ENCODE measurements at regions not wholly inside any gene's neighbourhood (a gene's known extent, or its start where the extent isn't known, plus 50 kb on each side); places are given as distances from the start of the nearest gene placed in this dataset.

DNA sequence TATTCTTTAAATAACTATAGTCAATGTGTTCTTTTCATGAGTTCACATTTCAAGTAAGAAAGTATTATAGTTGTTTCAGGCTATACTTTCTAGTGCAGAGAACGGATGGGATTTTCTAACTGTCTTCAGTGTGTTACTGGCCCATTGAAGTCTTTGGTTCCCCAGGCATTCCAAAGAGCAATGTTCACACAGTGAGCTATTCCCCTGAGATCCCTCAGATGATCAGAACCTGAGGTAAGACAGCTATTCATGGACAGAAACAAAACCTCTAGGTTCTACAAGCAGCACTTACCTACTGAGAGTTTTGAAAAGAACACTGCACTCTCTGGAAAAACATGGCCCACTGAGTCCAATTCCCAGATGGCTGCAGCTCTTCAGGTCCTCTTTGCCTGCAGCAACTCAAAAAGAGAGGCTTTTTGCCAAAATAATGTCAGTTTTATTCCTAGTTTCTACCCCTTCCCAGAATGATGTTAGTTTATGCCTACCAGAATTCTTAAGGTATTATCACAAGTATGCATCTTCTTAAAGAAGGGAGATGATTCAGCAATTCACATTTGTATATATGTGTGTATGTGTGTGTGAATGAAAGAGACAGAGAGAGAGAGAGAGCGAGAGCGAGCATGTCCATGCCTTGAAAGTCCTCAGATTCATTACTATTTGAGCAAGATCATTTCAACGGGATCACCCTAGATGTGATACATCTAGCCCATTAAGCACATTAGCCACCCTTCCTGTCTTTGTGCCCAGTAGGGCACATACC is 146.1 kb downstream of the PDHA2 start:
- Histone ChIP-seq H3K36me3 (no peaks in the 10 kb centered on the region), H3K9me3 (peaks cover 6% of the 10 kb centered on the region), H3K27me3 (no peaks in the 10 kb centered on the region), H3K4me3 (no peak overlapping the region), H3K4me1 (no peaks in the 10 kb centered on the region), H3K27ac (no peak overlapping the region)
- DNase-seq (ENCODE audit: low spot score in 2 of 2) = no peak
- 79% methylated on average over 4 of the region's 4 CpGs for WGBS
- TF ChIP-seq POLR2A (IDR thresholded peaks at IDR 0.05) (no peak), POLR2AphosphoS5 (IDR thresholded peaks at IDR 0.05) (no peak), EP300 (IDR thresholded peaks at IDR 0.05) (no peak)
- TF ChIP-seq, protein P1, sequence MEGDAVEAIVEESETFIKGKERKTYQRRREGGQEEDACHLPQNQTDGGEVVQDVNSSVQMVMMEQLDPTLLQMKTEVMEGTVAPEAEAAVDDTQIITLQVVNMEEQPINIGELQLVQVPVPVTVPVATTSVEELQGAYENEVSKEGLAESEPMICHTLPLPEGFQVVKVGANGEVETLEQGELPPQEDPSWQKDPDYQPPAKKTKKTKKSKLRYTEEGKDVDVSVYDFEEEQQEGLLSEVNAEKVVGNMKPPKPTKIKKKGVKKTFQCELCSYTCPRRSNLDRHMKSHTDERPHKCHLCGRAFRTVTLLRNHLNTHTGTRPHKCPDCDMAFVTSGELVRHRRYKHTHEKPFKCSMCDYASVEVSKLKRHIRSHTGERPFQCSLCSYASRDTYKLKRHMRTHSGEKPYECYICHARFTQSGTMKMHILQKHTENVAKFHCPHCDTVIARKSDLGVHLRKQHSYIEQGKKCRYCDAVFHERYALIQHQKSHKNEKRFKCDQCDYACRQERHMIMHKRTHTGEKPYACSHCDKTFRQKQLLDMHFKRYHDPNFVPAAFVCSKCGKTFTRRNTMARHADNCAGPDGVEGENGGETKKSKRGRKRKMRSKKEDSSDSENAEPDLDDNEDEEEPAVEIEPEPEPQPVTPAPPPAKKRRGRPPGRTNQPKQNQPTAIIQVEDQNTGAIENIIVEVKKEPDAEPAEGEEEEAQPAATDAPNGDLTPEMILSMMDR (IDR thresholded peaks at IDR 0.05) = no peak

DNA sequence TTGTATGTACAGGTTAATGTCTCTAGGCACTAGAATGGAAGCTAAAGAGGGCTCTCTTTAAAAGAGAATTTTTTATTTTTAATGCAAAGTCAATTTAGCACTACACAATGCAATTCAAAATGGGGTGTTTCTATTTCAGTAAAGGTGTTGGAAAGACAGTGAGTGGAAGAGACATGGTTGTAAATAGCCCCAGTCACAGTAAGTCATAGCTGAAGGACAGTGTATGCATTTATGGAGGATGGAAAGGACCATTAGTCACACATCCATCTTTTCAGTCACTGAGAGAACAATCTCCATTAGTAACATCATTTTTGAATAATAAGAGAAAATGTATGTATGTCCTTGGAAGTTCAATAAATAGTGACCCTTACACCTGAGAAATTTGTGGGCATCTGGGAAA is 148.0 kb downstream of the PDHA2 start:
- Histone ChIP-seq H3K4me3 (no peak overlapping the region), H3K27me3 (no peaks in the 10 kb centered on the region), H3K9me3 (no peaks in the 10 kb centered on the region), H3K27ac (no peak overlapping the region), H3K36me3 (no peaks in the 10 kb centered on the region), H3K4me1 (no peaks in the 10 kb centered on the region)
- DNase-seq (ENCODE audit: low spot score in 2 of 2) = no peak
- TF ChIP-seq EP300 (IDR thresholded peaks at IDR 0.05) = no peak
- TF ChIP-seq, protein P1 (IDR thresholded peaks at IDR 0.05) = no peak
- no peak for TF ChIP-seq POLR2AphosphoS5 (IDR thresholded peaks at IDR 0.05)
- TF ChIP-seq POLR2A (IDR thresholded peaks at IDR 0.05) = no peak

DNA sequence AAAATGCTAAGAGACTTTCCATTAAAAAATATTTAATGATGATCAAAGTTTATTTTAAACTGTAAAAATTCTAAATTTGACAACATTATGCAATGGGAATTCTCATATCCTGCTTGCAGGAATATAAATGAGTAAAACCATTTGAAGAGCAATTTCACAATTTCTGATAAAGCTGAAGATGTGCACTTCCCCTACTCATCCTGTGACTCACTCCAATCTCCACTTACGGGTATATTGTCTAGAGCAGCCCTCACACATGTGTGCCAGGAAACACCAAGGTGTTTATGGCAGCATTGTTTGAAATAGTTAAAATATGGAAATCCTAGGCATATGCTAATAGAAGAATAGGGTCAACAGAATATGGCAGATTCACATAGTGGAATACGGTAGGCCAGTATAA is 158.4 kb downstream of the PDHA2 start:
- no peaks in the 10 kb centered on the region for H3K4me1 ChIP-seq
- H3K36me3 ChIP-seq = no peaks in the 10 kb centered on the region
- H3K27me3 ChIP-seq = no peaks in the 10 kb centered on the region
- WGBS = 90% methylated on average over 2 of the region's 2 CpGs
- no peak overlapping the region for H3K4me3 ChIP-seq
- DNase-seq (ENCODE audit: low spot score in 2 of 2) = no peak
- no peaks in the 10 kb centered on the region for H3K9me3 ChIP-seq
- no peak overlapping the region for H3K27ac ChIP-seq
- TF ChIP-seq POLR2AphosphoS5 (IDR thresholded peaks at IDR 0.05) = no peak
- no peak for TF ChIP-seq POLR2A (IDR thresholded peaks at IDR 0.05)
- TF ChIP-seq, protein P1 (IDR thresholded peaks at IDR 0.05) = no peak
- TF ChIP-seq EP300 (IDR thresholded peaks at IDR 0.05) = no peak

DNA sequence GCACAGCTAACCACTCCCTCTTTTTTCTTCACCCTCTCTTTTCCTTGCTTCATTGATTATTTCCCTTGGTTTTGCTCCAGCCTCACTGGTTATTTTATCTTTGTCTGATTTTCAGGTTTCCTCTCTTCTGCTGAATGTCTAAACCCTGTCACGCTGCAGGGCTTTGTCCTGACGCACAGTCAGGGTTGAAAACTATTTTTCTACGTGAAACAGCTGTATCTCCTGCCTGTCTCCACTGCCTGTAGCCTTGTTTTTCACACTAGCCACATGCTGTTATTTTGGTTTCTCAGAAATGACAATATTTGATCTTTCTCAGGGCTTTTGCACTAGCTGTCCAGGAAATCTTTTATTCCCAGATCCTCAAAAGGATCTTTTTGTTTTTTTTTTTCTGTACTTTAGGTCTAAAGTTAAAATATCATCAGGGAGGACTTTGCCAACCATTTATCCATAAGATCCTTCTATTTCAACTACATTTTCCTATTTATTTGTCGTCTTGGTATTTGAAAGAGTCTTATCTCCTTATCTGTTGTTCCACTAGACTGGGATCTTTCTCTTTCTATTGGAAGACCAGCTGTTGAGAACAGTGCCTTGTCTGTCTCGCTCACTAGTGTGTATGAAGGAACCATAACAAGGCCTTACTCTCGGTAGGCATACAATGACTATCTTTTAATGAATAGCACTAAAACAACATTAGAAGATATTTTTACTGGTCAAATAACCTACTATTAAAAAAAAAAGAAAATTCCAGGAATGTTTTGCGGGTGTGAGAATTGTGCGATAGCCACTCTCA is 164.3 kb downstream of the PDHA2 start:
- H3K4me3 ChIP-seq = no peak overlapping the region
- WGBS = 71% methylated on average over 8 of the region's 8 CpGs

More for the DNA sequence above, 164.3 kb downstream of the PDHA2 start:
- Histone ChIP-seq H3K4me1 (no peaks in the 10 kb centered on the region), H3K27me3 (no peaks in the 10 kb centered on the region), H3K27ac (no peak overlapping the region), H3K36me3 (no peaks in the 10 kb centered on the region), H3K9me3 (no peaks in the 10 kb centered on the region)
- no peak for TF ChIP-seq POLR2A (IDR thresholded peaks at IDR 0.05)
- TF ChIP-seq, protein P1 (IDR thresholded peaks at IDR 0.05) = no peak
- TF ChIP-seq POLR2AphosphoS5 (IDR thresholded peaks at IDR 0.05) = no peak
- TF ChIP-seq EP300 (IDR thresholded peaks at IDR 0.05) = no peak
- DNase-seq (ENCODE audit: low spot score in 2 of 2) = no peak

Measured in suprapubic skin (tissue), 4 donors.